Stimulated activated CD8-positive, alpha-beta memory T cell treated with anti-CD3 and anti-CD28 coated beads, Interleukin-15, amount 100 ng/mL, for 48 hours (primary cell): ENCODE measurements at regions not wholly inside any gene's neighbourhood (a gene's known extent, or its start where the extent isn't known, plus 50 kb on each side); places are given as distances from the start of the nearest gene placed in this dataset.
"Not testable (repeated sequence)": the region's sequence is repeated elsewhere in the genome, so short reads cannot be mapped to it uniquely, and the experiment has no call there.

Experiments used
- DNase-seq, 2 donors: peaks; one replicate each; pipeline ENCODE4 v3.0.0-alpha.2; 2020; ENCODE audit warnings: low read depth in 2 of 2

DNA sequence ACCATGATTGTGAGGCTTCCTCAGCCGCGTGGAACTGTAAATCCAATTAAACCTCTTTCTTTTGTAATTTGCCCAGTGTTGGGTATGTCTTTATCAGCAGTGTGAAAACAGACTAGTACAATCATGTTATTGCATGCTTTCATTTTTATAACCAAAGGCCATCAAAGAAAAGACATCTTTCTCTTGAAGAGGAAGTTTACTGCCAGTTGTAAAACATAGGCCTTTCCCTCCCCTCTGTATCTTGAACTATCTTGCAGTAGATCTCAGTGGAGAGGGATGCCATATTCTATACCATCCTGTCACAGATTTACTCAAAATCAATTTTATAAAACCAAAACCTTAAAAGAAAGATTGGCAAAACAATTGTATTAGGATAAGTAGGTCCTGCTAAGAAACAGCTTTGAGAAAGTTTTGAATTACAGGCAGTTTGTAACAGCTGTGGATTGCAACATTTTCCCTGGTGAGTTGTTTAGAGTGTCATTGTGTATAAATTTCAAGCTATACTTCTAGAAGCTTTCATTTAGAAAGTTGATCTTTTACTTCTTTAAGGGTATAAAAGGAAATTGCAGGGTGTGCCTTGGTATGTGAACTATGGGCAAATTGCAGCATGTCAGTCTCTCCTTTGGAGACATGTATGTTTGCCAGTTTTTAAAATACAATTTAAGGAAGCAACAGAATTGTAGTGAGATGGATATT is 128.0 kb downstream of the ATP23 start:
- no peak for DNase-seq

DNA sequence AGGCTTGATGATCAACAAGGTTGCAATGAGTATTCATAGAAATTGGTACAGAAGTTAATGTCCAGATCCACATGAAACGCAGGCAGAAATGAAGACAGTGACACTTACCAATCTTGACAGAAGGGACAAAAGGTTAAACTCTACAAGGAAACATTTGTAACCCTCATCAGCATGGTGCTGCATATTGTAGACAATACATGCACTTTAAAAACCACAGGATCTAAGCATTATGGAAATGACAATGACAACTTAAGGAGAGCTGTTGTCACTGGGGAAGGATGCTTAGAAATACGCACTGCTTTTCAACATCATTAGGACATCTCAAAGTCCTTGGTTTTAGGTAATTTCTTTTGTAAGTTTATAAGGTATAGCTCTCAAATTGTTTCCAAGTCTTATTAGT is 130.6 kb downstream of the ATP23 start:
- DNase-seq = no peak

- no peak for DNase-seq
Measured at GRCh38 chr12:58074259-58074658, 132.9 kb downstream of the ATP23 start.

DNA sequence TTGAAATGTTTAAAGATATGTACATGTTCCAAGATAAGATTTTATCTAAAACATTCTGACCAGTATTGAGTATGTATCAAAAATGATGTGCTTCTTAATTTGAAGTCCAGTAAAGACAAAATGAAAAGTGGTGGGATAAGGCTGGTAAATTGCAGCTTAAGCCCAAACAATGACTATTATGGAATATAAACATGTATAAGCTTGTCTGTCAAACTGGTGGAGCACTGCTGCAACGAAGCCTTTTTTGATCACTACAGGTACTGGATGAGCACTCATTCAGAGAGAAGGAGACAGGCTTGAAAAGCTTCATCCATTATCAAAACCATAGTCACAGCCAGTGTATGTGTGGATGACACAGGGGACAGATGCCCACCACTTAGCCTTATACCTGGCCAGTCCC is 138.4 kb downstream of the ATP23 start:
- no peak for DNase-seq

GRCh38 chr12:58081488-58081887 is 140.1 kb downstream of the ATP23 start:
- DNase-seq = no peak

- no peak for DNase-seq
Measured at GRCh38 chr12:58082996-58083395, 141.6 kb downstream of the ATP23 start.

DNA sequence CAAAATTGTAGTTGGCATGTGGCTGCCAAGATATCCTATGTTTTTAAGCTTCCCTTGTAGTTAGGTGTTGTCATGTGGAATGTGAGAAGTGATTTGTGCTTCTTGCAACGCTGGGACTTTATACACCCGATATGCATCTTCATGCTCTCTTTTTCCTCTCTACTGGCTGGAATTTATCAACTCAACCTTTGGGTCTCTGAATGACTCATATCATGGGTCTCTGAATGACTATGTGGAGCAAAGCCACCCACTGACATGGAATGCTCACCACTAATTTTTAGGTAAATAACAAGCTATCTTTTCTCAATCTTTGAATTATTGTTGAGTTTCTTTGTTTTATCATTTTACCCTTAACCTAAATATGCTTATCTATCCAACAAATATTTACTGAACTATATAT is 144.6 kb downstream of the ATP23 start:
- DNase-seq = no peak

DNA sequence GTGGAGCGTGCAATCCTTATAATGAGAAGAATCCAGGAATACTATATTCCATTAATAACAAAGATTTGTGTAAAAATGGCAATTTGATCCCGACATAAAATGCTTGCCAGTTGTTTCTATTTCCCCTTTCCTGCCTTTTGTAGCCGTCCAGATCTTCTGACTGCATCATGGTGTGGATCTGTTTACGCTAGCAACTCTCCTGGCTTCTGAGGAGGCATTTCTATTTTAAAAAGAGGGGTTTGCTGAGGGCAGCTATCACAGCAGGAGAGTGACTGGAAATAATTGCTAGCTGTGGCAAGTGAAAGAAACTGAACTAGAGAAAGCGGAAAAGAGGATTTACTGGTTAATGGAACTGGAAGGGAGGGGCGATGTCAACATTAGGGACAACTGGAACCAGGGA is 145.6 kb downstream of the ATP23 start:
- DNase-seq = no peak

- DNase-seq = no peak
Measured at GRCh38 chr12:58087423-58088127, 146.2 kb downstream of the ATP23 start.

- DNase-seq = no peak
Measured at GRCh38 chr12:58089588-58089987, 148.2 kb downstream of the ATP23 start.

DNA sequence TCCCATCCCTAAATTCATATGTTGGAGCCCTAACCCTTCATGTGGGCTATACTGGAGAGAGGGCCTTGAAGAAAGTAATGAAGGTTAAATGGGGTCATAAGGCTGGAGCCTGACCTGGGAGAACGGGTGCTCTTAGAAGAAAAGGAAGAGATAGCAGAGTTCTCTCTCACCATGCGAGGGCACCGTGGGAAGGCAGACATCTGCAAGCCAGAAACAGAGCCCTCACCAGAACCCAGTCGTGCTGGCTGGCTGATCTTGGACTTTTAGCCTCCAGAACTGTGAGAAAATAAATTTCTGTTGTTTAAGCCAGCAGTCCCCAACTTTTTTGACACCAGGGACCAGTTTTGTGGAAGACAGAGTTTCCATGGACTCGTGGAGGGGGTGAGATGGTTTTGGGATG is 149.3 kb downstream of the ATP23 start:
- DNase-seq = no peak

- DNase-seq = no peak
Measured at GRCh38 chr12:58095002-58095401, 153.6 kb downstream of the ATP23 start.

GRCh38 chr12:58097741-58098140 is 156.4 kb downstream of the ATP23 start:
- DNase-seq = no peak

DNA sequence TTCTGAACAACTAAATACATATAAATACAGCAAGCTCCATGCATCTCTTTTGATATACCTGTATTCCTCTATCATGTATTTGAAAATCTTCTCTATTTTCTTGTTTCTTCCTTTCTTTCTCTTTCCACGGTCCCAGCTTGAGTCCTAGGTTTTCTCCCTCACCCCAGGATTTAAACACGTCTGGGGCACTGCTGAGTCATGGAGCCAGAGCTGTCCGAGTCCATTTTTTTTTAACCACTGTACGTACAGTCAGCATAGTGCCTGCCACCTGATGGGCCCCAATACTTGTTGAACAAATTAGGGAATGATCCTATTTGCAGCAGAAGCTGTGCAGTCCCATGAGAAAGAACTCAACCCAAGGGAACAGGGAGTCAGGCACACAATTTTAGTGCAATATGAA is 158.1 kb downstream of the ATP23 start:
- DNase-seq = no peak

- no peak for DNase-seq
Measured at GRCh38 chr12:58104351-58104755, 163.0 kb downstream of the ATP23 start.

GRCh38 chr12:58105225-58106119 is 164.1 kb downstream of the ATP23 start:
- DNase-seq = no peak

GRCh38 chr12:58106195-58106594 is 164.8 kb downstream of the ATP23 start:
- DNase-seq = no peak

DNA sequence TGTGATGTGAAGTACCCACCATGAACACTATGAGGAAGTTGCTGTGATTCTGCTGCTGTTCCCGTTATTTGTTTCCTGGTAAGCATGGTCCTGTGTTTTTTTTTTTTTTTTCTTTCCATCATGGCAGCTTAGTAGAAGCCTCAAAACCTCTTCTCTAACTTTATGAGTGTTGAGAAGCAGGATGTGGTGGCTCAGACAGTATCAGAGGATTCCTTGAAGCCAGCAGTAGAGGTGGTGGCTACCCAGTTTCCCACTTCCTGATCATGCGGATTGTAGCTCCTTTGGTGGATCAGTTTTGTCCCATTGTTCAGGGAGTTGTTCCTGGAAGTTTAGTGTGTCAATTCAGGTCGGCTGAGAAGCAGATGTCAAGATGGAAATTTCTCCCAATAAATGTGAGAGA is 175.8 kb downstream of the ATP23 start:
- DNase-seq = no peak

DNA sequence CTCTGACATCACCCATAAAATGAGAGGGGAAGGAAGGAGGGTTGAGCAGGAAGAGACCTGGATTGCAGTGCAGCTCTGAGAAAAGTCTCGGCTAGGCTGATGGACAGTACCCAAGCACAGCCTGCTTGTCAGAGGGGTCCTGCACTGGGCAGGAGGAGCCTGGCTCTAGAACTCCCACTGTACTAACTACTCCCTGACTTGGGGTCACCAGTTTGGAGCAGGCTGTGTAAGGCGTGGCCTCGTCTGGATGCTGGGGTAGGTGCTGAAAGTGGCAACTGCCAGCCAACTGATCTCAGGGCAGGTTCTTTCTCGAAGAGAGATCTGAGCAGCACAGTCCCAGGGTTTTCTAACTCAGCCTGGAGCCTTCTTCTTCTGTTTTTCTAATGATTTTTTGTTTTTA is 176.3 kb downstream of the ATP23 start:
- no peak for DNase-seq

- DNase-seq = not testable (repeated sequence)
Measured at GRCh38 chr12:58125761-58126160, 184.4 kb downstream of the ATP23 start.

- no peak for DNase-seq
Measured at GRCh38 chr12:58131986-58132755, 190.8 kb downstream of the ATP23 start.

- no peak for DNase-seq
Measured at GRCh38 chr12:58138424-58138823, 197.1 kb downstream of the ATP23 start.
